ENCODE measurements at regions not wholly inside any gene's neighbourhood (a gene's known extent, or its start where the extent isn't known, plus 50 kb on each side); places are given as distances from the start of the nearest gene placed in this dataset.

DNA sequence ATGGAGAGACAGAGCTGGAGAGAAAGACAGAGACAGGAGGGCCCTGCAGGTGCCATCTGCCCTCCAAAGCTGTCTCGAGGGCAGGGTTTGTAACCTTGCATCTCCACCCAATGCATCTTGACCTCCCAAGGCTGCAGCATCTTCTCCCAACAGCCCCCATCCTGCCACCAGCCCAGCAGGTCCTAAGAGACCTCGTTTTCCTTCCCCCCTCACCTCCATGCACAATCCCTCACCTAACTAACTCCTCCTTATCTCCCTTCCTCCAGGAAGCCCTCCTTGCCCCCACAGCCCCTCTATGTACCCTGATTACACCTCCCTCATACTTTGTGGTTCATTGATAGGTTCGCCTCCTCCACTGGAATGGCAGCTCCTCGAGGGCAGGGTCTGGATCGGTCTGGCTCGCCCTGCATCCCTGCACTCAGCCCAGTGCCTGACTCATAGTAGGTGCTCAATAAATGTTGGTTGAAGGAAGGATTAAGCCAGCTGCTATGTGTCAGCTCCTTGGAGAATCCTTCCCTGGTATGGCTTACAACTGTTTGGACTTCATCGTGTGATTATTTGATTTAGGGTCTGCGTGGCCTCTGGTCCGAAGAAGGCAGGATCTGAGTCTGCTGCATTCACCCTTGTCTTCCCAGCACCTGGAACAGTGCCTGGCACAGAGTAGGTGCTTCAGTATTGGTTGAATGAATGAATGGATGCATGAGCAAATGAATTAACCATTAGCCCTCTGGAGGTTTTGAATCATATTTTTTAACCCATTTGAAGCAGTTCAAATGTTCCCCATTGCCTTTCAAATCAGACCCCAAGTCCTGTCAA lies 105.6 kb upstream of the PTPN1 start:
- no peak for ATAC-seq
- H3K27me3 Mint-ChIP-seq, result peaks cover 0 to 36% (median 0%) of the 10 kb centered on the region in 5 donors
- CTCF ChIA-PET, result no interaction called here
- no peak overlapping the region for H3K4me3 Mint-ChIP-seq
- Histone ChIP-seq H3K4me3 (ENCODE audit: low read length) (no peak overlapping the region), H3K9me3 (ENCODE audit: control insufficient read depth in 2 of 3, low read length in 3 of 3) (no peaks in the 10 kb centered on the region), H3K36me3 (ENCODE audit: control insufficient read depth in 2 of 3, insufficient read depth in 3 of 3, low read length in 3 of 3) (no peaks in the 10 kb centered on the region), H3K27ac (ENCODE audit: low read depth, low read length) (no peak overlapping the region), H3K4me1 (ENCODE audit: control insufficient read depth in 2 of 2, insufficient read depth in 2 of 2, low read length in 2 of 2) (no peaks in the 10 kb centered on the region), H3K27me3 (ENCODE audit: control insufficient read depth in 2 of 2, insufficient read depth in 2 of 2, low read length in 2 of 2) (no peaks in the 10 kb centered on the region)
- intact Hi-C loops (cut with micrococcal nuclease), result no loop called here
- peaks cover 0 to 5% (median 0%) of the 10 kb centered on the region in 7 donors for H3K4me1 Mint-ChIP-seq
- H3K9me3 Mint-ChIP-seq, result no peaks in the 10 kb centered on the region
- POLR2A ChIA-PET, result no interaction called here
- H3K36me3 Mint-ChIP-seq, result no peaks in the 10 kb centered on the region
- peak overlapping the region in 1 of 9 donors; percentile 0 for H3K27ac Mint-ChIP-seq
- DNase-seq, result no peak

- Mint-ChIP-seq H3K27ac (no peak overlapping the region), H3K4me3 (no peak overlapping the region), H3K4me1 (peaks cover 0 to 3% (median 0%) of the 10 kb centered on the region in 7 donors), H3K27me3 (peaks cover 0 to 38% (median 0%) of the 10 kb centered on the region in 5 donors), H3K36me3 (no peaks in the 10 kb centered on the region), H3K9me3 (no peaks in the 10 kb centered on the region)
- intact Hi-C loops (cut with micrococcal nuclease), result no loop called here
- Histone ChIP-seq H3K27me3 (ENCODE audit: control insufficient read depth in 2 of 2, insufficient read depth in 2 of 2, low read length in 2 of 2) (no peaks in the 10 kb centered on the region), H3K4me3 (ENCODE audit: low read length) (no peak overlapping the region), H3K27ac (ENCODE audit: low read depth, low read length) (no peak overlapping the region), H3K4me1 (ENCODE audit: control insufficient read depth in 2 of 2, insufficient read depth in 2 of 2, low read length in 2 of 2) (no peaks in the 10 kb centered on the region), H3K36me3 (ENCODE audit: control insufficient read depth in 2 of 3, insufficient read depth in 3 of 3, low read length in 3 of 3) (no peaks in the 10 kb centered on the region), H3K9me3 (ENCODE audit: control insufficient read depth in 2 of 3, low read length in 3 of 3) (no peaks in the 10 kb centered on the region)
- ATAC-seq, result no peak
- POLR2A ChIA-PET, result no interaction called here
- CTCF ChIA-PET, result no interaction called here
- DNase-seq, result no peak
Observed at GRCh38 chr20:50405235-50405914, 104.8 kb upstream of the PTPN1 start.

GRCh38 chr20:50405915-50406609 lies 104.1 kb upstream of the PTPN1 start:
- Histone ChIP-seq H3K27ac (ENCODE audit: low read depth, low read length) (no peak overlapping the region), H3K4me3 (ENCODE audit: low read length) (no peak overlapping the region), H3K27me3 (ENCODE audit: control insufficient read depth in 2 of 2, insufficient read depth in 2 of 2, low read length in 2 of 2) (no peaks in the 10 kb centered on the region), H3K4me1 (ENCODE audit: control insufficient read depth in 2 of 2, insufficient read depth in 2 of 2, low read length in 2 of 2) (no peaks in the 10 kb centered on the region), H3K9me3 (ENCODE audit: control insufficient read depth in 2 of 3, low read length in 3 of 3) (no peaks in the 10 kb centered on the region), H3K36me3 (ENCODE audit: control insufficient read depth in 2 of 3, insufficient read depth in 3 of 3, low read length in 3 of 3) (no peaks in the 10 kb centered on the region)
- intact Hi-C loops (cut with micrococcal nuclease), result no loop called here
- H3K36me3 Mint-ChIP-seq, result no peaks in the 10 kb centered on the region
- H3K4me1 Mint-ChIP-seq, result peaks cover 0 to 2% (median 0%) of the 10 kb centered on the region in 7 donors
- DNase-seq (no peak), ATAC-seq (no peak)
- H3K9me3 Mint-ChIP-seq, result no peaks in the 10 kb centered on the region
- ChIA-PET CTCF (no interaction called here), POLR2A (no interaction called here)
- peaks cover 0 to 38% (median 0%) of the 10 kb centered on the region in 5 donors for H3K27me3 Mint-ChIP-seq
- no peak overlapping the region for H3K27ac Mint-ChIP-seq
- H3K4me3 Mint-ChIP-seq, result no peak overlapping the region

DNA sequence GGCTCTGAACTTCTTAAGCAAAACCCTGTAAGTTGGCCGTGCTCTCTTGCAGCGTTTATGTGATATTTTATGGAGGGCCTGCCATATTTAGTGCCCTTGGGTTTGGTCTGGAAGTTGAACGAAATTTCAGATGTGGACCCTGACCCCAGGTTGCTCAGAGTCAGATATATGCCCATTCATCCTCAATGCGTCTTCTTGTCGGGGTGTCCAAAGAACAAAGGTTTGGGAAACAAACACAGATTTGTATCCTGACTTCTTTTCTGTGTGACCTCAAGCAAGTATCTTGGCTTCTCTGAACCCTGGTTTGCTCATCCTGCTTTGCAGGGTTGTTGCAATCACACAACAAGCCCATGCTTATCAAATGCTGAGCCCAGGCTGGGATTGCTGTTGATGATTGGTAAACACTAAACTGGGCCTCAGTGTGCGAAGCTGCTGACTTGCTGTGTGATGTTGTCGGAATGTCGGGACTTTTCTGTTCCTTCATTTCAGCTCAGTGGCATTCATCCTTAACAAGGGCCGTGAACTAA lies 103.5 kb upstream of the PTPN1 start:
- DNase-seq (no peak), ATAC-seq (no peak)
- no peaks in the 10 kb centered on the region for H3K27me3 ChIP-seq (ENCODE audit: control insufficient read depth in 2 of 2, insufficient read depth in 2 of 2, low read length in 2 of 2)
- Mint-ChIP-seq H3K27me3 (peaks cover 0 to 42% (median 0%) of the 10 kb centered on the region in 5 donors), H3K36me3 (no peaks in the 10 kb centered on the region), H3K4me1 (peaks cover 0 to 2% (median 0%) of the 10 kb centered on the region in 7 donors), H3K9me3 (no peaks in the 10 kb centered on the region), H3K4me3 (no peak overlapping the region), H3K27ac (peak overlapping the region in 1 of 9 donors; percentile 2)
- ChIA-PET POLR2A (no interaction called here), CTCF (no interaction called here)
- H3K27ac ChIP-seq (ENCODE audit: low read depth, low read length), result no peak overlapping the region
- no peaks in the 10 kb centered on the region for H3K36me3 ChIP-seq (ENCODE audit: control insufficient read depth in 2 of 3, insufficient read depth in 3 of 3, low read length in 3 of 3)
- intact Hi-C loops (cut with micrococcal nuclease), result no loop called here
- H3K4me3 ChIP-seq (ENCODE audit: low read length), result no peak overlapping the region
- H3K9me3 ChIP-seq (ENCODE audit: control insufficient read depth in 2 of 3, low read length in 3 of 3), result no peaks in the 10 kb centered on the region
- no peaks in the 10 kb centered on the region for H3K4me1 ChIP-seq (ENCODE audit: control insufficient read depth in 2 of 2, insufficient read depth in 2 of 2, low read length in 2 of 2)

DNA sequence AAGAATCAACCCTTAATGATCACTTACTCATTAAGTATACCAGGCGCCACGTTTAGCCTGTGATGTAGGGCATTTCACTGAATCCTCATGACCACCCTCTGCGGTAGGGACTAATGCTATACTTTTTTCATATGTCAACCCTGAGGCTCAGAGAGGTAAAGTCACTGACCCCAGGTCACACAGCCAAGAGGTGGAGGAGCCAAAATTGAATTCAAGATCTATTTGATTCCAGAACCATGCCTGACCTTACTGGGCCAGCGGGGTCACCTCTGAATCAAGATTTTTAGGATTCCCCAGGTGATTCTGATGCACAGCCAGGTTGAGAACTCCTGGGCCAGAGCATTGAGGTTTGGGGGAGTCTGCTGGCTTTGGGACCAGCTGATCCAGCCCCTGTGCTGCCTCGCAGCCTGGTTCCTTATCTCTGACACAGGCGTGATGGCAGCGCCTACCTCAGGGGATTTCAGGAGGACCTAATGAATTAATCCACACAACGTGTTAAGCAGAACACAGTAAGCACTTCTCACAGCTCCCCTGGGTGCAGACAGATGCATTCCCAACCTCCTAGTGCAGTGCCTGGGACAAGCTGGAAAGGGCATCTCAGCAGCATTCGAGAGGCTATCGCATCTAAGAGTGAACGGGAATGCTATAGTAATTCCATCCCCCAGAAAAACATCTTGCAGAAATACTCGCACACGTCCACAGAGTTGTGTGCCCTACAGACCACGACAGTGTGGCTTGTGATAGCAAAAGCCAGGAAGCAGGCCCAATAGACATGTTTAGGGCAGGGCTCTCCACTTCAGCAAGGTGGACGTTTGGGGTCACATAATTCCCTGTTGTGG lies 101.4 kb upstream of the PTPN1 start:
- ChIA-PET CTCF (no interaction called here), POLR2A (no interaction called here)
- H3K9me3 Mint-ChIP-seq, result peaks cover 0 to 8% (median 0%) of the 10 kb centered on the region in 11 donors
- H3K36me3 Mint-ChIP-seq, result peaks cover 0 to 8% (median 0%) of the 10 kb centered on the region in 5 donors
- H3K4me3 ChIP-seq (ENCODE audit: low read length), result no peak overlapping the region
- no peak overlapping the region for H3K4me3 Mint-ChIP-seq
- H3K27ac ChIP-seq (ENCODE audit: low read depth, low read length), result no peak overlapping the region
- H3K36me3 ChIP-seq (ENCODE audit: control insufficient read depth in 2 of 3, insufficient read depth in 3 of 3, low read length in 3 of 3), result no peaks in the 10 kb centered on the region
- H3K27me3 Mint-ChIP-seq, result peaks cover 0 to 50% (median 0%) of the 10 kb centered on the region in 5 donors
- DNase-seq, result no peak
- no peaks in the 10 kb centered on the region for H3K27me3 ChIP-seq (ENCODE audit: control insufficient read depth in 2 of 2, insufficient read depth in 2 of 2, low read length in 2 of 2)
- intact Hi-C loops (cut with micrococcal nuclease), result no loop called here
- H3K4me1 Mint-ChIP-seq, result peaks cover 0 to 2% (median 0%) of the 10 kb centered on the region in 7 donors
- ATAC-seq, result no peak
- H3K9me3 ChIP-seq (ENCODE audit: control insufficient read depth in 2 of 3, low read length in 3 of 3), result no peaks in the 10 kb centered on the region
- no peaks in the 10 kb centered on the region for H3K4me1 ChIP-seq (ENCODE audit: control insufficient read depth in 2 of 2, insufficient read depth in 2 of 2, low read length in 2 of 2)
- H3K27ac Mint-ChIP-seq, result no peak overlapping the region

DNA sequence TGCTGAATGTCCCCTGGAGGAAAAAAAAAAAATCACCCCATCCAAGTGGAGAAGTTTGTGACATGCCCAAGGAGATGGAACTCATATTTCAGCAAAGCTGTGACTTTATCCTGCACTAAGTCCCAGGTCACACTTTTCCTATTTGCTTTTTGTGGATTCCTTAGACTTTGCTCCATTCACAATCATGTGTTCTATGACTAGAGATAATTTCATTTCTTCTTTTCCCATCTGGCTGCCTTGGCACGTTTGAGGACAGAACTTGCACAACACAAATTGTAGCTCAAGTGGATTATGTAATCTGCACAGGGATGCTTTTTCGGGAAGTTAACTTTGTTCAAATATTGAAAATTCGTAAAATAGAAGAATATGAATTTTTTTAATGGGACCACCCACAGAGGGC lies 100.7 kb upstream of the PTPN1 start:
- Mint-ChIP-seq H3K27ac (no peak overlapping the region), H3K4me1 (no peaks in the 10 kb centered on the region), H3K27me3 (peaks cover 0 to 42% (median 0%) of the 10 kb centered on the region in 5 donors), H3K4me3 (no peak overlapping the region), H3K9me3 (peaks cover 0 to 9% (median 0%) of the 10 kb centered on the region in 11 donors), H3K36me3 (peaks cover 0 to 8% (median 0%) of the 10 kb centered on the region in 5 donors)
- no peaks in the 10 kb centered on the region for H3K9me3 ChIP-seq (ENCODE audit: control insufficient read depth in 2 of 3, low read length in 3 of 3)
- H3K36me3 ChIP-seq (ENCODE audit: control insufficient read depth in 2 of 3, insufficient read depth in 3 of 3, low read length in 3 of 3), result no peaks in the 10 kb centered on the region
- ATAC-seq, result no peak
- H3K27me3 ChIP-seq (ENCODE audit: control insufficient read depth in 2 of 2, insufficient read depth in 2 of 2, low read length in 2 of 2), result no peaks in the 10 kb centered on the region
- intact Hi-C loops (cut with micrococcal nuclease), result no loop called here
- no peak overlapping the region for H3K4me3 ChIP-seq (ENCODE audit: low read length)
- H3K27ac ChIP-seq (ENCODE audit: low read depth, low read length), result no peak overlapping the region
- ChIA-PET CTCF (no interaction called here), POLR2A (no interaction called here)
- no peaks in the 10 kb centered on the region for H3K4me1 ChIP-seq (ENCODE audit: control insufficient read depth in 2 of 2, insufficient read depth in 2 of 2, low read length in 2 of 2)
- no peak for DNase-seq
